ENCODE measurements at regions not wholly inside any gene's neighbourhood (a gene's known extent, or its start where the extent isn't known, plus 50 kb on each side); places are given as distances from the start of the nearest gene placed in this dataset.

- no peak for DNase-seq
- Histone ChIP-seq H3K36me3 (ENCODE audit: low read depth, missing control alignments) (no peaks in the 10 kb centered on the region), H3K27ac (no peak overlapping the region), H3K27me3 (no peaks in the 10 kb centered on the region), H3K9me3 (no peaks in the 10 kb centered on the region), H3K4me1 (no peaks in the 10 kb centered on the region), H3K4me3 (no peak overlapping the region)
- TF ChIP-seq POLR2A (IDR thresholded peaks at IDR 0.05): no peak
- no peak for TF ChIP-seq CTCF (IDR thresholded peaks at IDR 0.05)
- WGBS, 2 donors: 84 to 89% methylated on average over 2 of the region's 2 CpGs
- intact Hi-C loops (cut with DNase I; ENCODE audit: low total_unique reads): no loop called here
These were observed 159.2 kb downstream of the TNFSF13B start for GRCh38 chr13:108428691-108429090.

GRCh38 chr13:108433976-108434755 is 164.6 kb downstream of the TNFSF13B start:
- DNase-seq: no peak
- H3K27me3 ChIP-seq: no peaks in the 10 kb centered on the region
- 84 to 89% methylated on average over 4 of the region's 4 CpGs for WGBS, 2 donors
- no peak overlapping the region for H3K4me3 ChIP-seq
- H3K27ac ChIP-seq: no peak overlapping the region
- intact Hi-C loops (cut with DNase I; ENCODE audit: low total_unique reads): no loop called here
- no peaks in the 10 kb centered on the region for H3K9me3 ChIP-seq
- H3K4me1 ChIP-seq: no peaks in the 10 kb centered on the region
- no peaks in the 10 kb centered on the region for H3K36me3 ChIP-seq (ENCODE audit: low read depth, missing control alignments)
- TF ChIP-seq POLR2A (IDR thresholded peaks at IDR 0.05): no peak
- TF ChIP-seq CTCF (IDR thresholded peaks at IDR 0.05): no peak

- no peaks in the 10 kb centered on the region for H3K9me3 ChIP-seq
- H3K36me3 ChIP-seq (ENCODE audit: low read depth, missing control alignments): no peaks in the 10 kb centered on the region
- H3K27me3 ChIP-seq: no peaks in the 10 kb centered on the region
- 61 to 66% methylated on average over 5 of the region's 5 CpGs for WGBS, 2 donors
- no peaks in the 10 kb centered on the region for H3K4me1 ChIP-seq
- H3K4me3 ChIP-seq: no peak overlapping the region
- no peak for TF ChIP-seq CTCF (IDR thresholded peaks at IDR 0.05)
- no peak for TF ChIP-seq POLR2A (IDR thresholded peaks at IDR 0.05)
- intact Hi-C loops (cut with DNase I; ENCODE audit: low total_unique reads): no loop called here
- DNase-seq: no peak
- H3K27ac ChIP-seq: no peak overlapping the region
These were observed 166.1 kb downstream of the TNFSF13B start for GRCh38 chr13:108435393-108436149.

GRCh38 chr13:108437496-108437895 is 168.0 kb downstream of the TNFSF13B start:
- intact Hi-C loops (cut with DNase I; ENCODE audit: low total_unique reads): no loop called here
- no peak overlapping the region for H3K4me3 ChIP-seq
- TF ChIP-seq POLR2A (IDR thresholded peaks at IDR 0.05): no peak
- TF ChIP-seq CTCF (IDR thresholded peaks at IDR 0.05): no peak
- no peaks in the 10 kb centered on the region for H3K9me3 ChIP-seq
- no peak for DNase-seq
- H3K4me1 ChIP-seq: no peaks in the 10 kb centered on the region
- no peaks in the 10 kb centered on the region for H3K27me3 ChIP-seq
- WGBS, 2 donors: 56 to 61% methylated on average over 2 of the region's 2 CpGs
- no peaks in the 10 kb centered on the region for H3K36me3 ChIP-seq (ENCODE audit: low read depth, missing control alignments)
- no peak overlapping the region for H3K27ac ChIP-seq

Data from testis (tissue), 2 donors.